SU-DHL-6 (cell line): ENCODE measurements at regions not wholly inside any gene's neighbourhood (a gene's known extent, or its start where the extent isn't known, plus 50 kb on each side); places are given as distances from the start of the nearest gene placed in this dataset.
"Not testable (repeated sequence)": the region's sequence is repeated elsewhere in the genome, so short reads cannot be mapped to it uniquely, and the experiment has no call there.

ENCODE experiments used
- CTCF ChIP-seq: fragments of 200-600 bp; sonication (generic); IDR thresholded peaks from one replicate; pipeline ENCODE4 v1.5.1; 2017; ENCODE audit warnings: antibody characterized with exemption, mild to moderate bottlenecking, low read length, moderate library complexity; ENCODE audit not compliant: insufficient read depth, poor library complexity, severe bottlenecking
- EZH2phosphoT487 ChIP-seq: fragments of 200-600 bp; sonication (generic), shearing (Covaris generic); conservative IDR thresholded peaks from 2 replicates; pipeline ENCODE4 v1.6.1; 2018; ENCODE audit warnings: mild to moderate bottlenecking, antibody characterized with exemption, low read length, moderate library complexity, mixed read lengths

- TF ChIP-seq CTCF, EZH2phosphoT487: not testable (repeated sequence)
These were observed 106.2 kb upstream of the MAP1LC3B2 start for GRCh38 chr12:116452975-116453374.
